ENCODE measurements at regions not wholly inside any gene's neighbourhood (a gene's known extent, or its start where the extent isn't known, plus 50 kb on each side); places are given as distances from the start of the nearest gene placed in this dataset.

- TF ChIP-seq CTCF (IDR thresholded peaks at IDR 0.05; ENCODE audit: borderline replicate concordance, insufficient read depth, low read depth, low read length), result no peak
Observed at GRCh38 chr6:23335894-23336293, 766.5 kb downstream of the HDGFL1 start.

GRCh38 chr6:23339268-23339667 is 769.9 kb downstream of the HDGFL1 start:
- no peak overlapping the region for H3K4me3 ChIP-seq (ENCODE audit: low read depth, low read length)
- TF ChIP-seq CTCF (IDR thresholded peaks at IDR 0.05; ENCODE audit: borderline replicate concordance, insufficient read depth, low read depth, low read length), result no peak

More at GRCh38 chr6:23335894-23336293, 766.5 kb downstream of the HDGFL1 start:
- no peak overlapping the region for H3K4me3 ChIP-seq (ENCODE audit: low read depth, low read length)

DNA sequence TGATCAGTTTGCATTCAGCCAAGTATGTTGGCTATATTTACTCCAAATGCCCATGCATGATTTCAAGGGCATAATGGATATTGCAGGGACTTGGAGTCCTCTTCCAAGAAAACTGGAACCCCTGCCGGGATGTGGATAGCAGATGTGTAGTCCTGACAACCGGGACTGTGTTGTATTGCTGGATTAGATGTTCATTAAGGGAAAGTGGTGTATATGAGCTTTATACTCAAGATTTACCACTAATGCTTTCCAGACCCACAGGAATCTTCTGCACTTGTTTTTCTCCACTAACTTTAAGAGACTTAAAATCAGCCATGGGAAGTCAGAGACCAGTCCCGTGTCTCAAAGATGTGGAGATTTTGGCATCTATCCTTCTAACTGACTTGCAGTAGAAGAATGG is 770.9 kb downstream of the HDGFL1 start:
- no peak for TF ChIP-seq CTCF (IDR thresholded peaks at IDR 0.05; ENCODE audit: borderline replicate concordance, insufficient read depth, low read depth, low read length)
- no peak overlapping the region for H3K4me3 ChIP-seq (ENCODE audit: low read depth, low read length)

- no peak overlapping the region for H3K4me3 ChIP-seq (ENCODE audit: low read depth, low read length)
- TF ChIP-seq CTCF (IDR thresholded peaks at IDR 0.05; ENCODE audit: borderline replicate concordance, insufficient read depth, low read depth, low read length), result no peak
Observed at GRCh38 chr6:23343610-23344306, 774.4 kb downstream of the HDGFL1 start.

DNA sequence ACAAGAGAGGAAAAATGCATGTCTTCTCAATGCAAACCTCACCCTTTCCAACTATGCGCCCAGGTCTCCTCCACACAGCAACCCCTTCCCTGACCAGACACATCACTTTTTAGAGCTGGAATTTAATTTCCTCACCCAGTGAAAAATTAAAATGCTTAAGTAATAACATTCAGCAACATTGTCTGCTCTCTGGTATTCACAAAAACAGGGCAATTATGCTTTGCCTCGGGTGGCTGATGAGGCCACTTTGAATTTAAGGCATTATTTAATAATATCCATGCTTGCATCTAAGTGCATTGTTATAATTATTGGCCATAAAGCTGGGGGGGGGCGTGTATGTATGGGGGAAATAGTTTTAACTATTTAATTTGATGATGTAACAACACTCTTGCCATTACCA is 777.8 kb upstream of the NRSN1 start:
- no peak overlapping the region for H3K4me3 ChIP-seq (ENCODE audit: low read depth, low read length)
- no peak for TF ChIP-seq CTCF (IDR thresholded peaks at IDR 0.05; ENCODE audit: borderline replicate concordance, insufficient read depth, low read depth, low read length)

GRCh38 chr6:23349521-23350147 is 776.4 kb upstream of the NRSN1 start:
- H3K4me3 ChIP-seq (ENCODE audit: low read depth, low read length), result no peak overlapping the region
- no peak for TF ChIP-seq CTCF (IDR thresholded peaks at IDR 0.05; ENCODE audit: borderline replicate concordance, insufficient read depth, low read depth, low read length)

All from GM12875 (cell line).